ENCODE measurements at regions not wholly inside any gene's neighbourhood (a gene's known extent, or its start where the extent isn't known, plus 50 kb on each side); places are given as distances from the start of the nearest gene placed in this dataset.
A peak's percentile ranks its signal among the peaks of the same experiment; 100 is the strongest.
"Not testable (repeated sequence)": the region's sequence is repeated elsewhere in the genome, so short reads cannot be mapped to it uniquely, and the experiment has no call there.

DNA sequence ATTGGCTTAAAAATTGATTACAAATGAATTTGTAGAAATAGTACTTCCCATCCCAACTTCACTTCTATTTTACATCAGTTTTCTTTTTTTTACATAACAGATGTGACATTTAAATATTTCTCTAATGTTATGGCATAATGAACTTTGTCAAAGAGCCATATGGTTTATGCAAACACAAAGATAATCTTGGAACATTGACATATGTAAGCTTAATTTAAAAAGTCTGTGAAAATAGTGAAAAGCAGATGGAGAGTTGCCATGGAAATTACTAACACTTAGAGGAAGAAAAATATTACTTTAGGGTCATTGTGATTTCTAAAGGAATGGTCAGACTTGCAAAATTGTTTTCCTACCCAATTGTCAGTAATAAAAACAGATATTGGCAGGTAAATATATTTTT lies 232.4 kb downstream of the AEBP2 start:
- no peak for DNase-seq

DNA sequence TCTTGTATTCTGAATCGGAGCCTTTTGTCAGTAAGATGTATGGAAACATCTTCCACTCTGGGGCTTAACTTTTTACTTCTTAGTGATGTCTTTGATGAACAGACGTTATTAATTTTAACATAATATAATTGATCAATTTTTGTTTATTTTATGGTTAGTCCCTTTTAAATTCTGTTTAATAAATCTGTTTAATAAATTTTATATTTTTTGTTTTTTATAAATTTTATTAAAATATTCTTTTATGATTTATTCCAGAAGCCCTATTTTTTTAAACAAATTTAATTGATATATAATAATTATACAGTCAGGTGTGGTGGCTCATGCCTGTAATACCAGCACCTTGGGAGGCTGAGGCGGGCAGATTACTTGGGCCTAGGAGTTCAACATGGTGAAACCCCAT lies 235.1 kb downstream of the AEBP2 start:
- DNase-seq, result no peak

DNA sequence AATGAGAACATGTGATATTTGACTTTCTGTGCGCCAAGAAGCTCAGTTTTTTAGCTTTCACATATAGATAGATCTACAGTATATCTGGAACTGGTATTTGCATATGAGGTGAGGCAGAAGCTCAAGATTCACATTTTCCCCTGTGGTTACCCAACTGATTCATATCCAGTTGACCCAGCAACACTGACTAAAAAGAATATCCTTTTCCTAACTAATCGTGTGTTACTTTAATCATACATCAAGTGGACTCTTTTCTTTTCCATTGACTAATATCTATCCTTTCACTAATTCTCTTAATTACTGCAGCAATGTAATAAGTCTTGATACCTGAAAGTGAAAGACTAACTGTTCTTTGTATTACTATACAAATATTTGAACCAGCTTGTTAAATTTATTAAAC lies 236.1 kb downstream of the AEBP2 start:
- DNase-seq, result no peak

DNA sequence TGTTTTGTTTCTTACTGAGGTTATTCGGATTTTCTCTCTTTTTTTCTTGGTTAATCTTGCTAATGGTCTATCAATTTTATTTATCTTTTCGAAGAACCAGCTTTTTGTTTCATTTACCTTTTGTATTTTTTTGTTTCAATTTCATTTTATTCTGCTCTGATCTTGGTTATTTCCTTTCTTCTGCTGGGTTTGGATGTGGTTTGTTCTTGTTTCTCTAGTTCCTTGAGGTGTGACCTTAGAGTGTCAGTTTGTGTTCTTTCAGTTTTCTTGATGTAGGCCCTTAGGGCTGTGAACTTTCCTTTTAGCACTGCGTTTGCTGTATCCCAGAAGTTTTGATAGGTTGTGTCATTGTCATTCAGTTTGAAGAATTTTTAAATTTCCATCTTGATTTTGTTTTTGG lies 239.2 kb downstream of the AEBP2 start:
- DNase-seq, result not testable (repeated sequence)

DNA sequence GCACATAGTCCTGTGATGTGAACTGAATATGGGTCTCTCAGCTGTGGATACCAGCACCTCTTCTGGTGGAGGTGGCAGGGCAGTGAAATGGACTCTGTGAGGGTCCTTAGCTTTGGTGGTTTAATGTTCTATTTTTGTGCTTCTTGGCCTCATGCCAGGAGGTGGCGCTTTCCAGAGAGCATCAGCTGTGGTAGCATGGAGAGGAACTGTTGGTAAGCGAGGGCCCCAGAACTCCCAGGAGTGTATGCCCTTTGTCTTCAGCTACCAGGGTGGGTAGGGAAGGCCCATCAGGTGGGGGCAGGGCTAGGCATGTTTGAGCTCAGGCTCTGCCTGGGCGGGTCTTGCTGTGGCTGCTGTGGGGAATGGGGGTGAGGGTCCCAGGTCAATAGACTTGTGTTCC lies 241.7 kb downstream of the AEBP2 start:
- no peak for DNase-seq

DNA sequence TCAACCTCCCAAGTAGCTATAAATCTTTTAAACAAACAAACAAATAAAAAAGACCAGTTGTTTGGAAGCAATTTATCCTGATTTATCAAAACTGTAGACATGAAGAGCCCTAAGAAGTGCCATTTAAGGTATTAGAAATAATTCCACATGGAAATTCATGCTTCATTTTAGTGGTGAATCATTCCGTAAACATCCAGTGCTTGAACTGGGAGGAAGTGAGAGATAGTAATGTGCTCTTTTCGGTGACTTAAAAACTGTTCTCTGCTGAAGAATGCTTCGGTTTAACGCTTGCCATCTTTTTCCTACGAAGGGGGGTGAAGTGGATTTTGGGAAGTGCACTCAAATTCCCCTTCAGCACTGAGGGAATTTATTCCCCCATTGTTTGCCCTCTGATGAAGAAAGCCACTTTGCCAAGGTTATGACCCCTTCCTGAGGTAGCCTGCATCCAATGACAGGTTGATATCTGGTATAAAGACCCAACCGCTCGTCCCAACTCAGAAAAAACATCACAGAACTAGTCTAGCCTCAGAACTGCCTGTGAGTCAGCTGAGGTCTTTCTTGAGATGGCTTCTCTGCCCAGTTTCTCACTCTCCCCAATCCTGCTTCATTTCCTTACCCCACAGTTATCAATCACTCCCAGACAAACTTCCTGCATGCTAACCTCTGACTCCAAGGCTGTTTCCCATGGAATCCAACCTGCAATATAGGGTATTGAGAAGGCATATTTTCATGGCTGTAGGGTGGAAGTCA lies 244.1 kb downstream of the AEBP2 start:
- DNase-seq, result peak; percentile 90

DNA sequence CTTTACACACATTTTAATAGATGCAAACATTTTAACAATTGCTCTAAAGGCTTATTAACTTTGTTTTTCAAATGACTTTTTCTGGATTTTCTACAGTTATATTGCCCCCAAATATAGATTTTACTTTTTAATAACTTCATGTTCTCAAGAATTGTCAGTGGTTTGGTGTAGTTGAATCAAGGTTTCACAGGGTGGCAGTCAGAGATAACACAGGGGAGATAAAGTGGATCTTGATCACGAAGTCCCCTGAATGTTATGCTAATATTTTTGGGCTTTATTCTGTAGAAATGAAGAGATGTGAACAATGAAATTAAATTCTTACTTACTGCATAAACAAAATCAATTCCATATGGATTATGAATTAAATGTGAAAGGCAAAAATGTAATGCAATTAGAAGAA lies 248.1 kb downstream of the AEBP2 start:
- DNase-seq, result no peak

DNA sequence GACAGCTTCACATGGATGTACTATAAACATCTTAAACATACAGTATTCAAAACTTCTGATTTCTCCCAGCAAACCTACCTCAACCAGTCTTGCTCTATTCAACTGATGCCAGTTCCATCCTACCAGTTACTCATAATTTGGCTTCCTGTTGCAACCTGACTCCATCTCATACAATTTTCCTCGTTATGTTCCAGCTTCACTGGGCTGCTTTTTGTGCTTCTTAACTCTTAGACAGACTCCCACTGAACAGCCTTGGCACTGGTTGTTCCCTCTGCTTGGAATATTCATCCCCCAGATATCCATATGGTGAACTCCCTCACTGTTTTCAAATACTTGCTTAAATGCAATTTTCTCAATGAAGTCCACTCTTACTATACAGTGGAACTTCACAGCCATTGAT lies 249.2 kb downstream of the AEBP2 start:
- DNase-seq, result no peak

DNA sequence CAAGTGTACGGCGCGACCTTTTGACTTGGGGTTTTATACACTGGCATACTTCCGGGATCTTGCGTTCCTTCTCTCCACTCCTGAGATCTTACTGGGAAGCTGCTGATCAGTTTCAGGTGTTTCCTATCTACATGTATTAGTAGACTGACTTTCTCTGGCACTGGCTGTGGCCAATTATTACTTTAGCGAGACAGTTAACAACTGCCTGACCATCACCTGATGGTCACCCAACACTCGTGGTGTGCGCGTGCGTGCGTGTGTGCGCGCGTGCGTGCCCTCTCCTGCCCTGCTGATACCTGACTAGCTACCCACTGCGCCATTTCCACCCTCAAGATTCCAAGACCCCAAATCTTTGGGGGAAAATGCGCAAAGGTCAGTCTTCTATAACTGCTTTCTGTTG lies 249.9 kb downstream of the AEBP2 start:
- no peak for DNase-seq

DNA sequence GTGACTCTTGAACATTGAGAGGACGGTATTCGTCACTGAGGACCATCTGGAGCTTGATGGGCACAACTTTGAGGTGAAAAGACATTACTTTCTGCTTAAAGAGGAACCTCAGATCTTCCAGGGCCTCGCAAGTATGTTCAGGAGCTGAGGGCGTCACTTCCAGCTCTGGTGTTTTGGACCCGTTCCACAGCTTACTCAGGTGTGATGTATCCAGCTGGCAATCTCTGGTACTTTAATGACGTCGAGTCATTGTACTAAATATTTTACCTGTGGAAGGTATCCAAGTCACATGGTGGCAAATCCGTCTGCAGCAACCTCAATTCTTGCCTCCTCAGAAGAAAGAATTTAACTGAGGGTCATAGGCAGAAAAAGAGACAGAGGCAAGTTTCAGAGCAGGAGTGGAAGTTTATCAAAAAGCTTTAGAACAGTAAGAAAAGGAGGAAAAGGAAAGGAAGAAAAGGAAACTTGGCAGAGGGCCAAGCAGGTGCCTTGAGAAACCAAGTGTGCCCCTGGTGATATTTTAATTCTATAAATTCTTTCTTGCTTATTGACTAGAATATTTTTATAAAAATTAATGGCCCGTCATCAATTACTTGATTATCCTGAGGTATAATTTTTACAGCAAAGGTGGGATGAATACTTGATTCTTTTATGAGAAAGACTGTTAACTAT lies 250.6 kb downstream of the AEBP2 start:
- no peak for DNase-seq

DNA sequence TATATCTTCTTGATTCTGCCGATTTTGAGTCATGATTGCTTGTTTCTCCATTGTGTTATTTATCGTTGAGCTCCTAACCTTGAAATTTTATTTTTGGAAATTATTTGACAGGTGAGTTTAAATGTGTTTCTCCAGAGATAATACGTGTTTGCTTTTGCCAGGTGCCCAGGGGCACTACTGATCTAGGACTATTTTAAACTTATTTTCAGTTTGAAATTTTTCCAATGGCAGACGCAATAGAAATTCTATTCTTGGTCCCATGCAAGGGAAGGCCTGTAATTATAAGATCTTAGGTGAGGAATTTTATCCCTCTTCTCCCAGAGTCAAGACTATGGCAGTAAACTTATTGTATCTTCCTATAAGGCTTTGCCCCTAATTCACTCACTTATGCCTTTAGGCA lies 252.8 kb downstream of the AEBP2 start:
- no peak for DNase-seq

DNA sequence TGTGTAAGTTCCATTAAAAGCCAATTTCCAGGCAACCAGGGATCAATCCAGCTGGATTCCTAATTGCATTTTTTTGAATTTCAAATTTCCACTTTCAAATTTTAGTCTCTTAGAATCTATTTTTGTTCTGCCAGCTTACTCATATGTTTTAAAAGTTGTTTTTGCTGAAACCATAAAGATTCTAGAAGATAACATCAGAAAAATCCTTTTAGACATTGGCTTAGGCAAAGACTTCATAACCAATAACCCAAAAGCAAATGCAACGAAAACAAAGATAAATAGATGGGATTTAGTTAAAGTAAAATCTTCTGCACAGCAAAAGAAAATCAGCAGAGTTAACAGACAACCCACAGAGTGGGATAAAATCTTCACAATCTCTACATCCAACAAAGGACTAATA lies 253.3 kb downstream of the AEBP2 start:
- no peak for DNase-seq

DNA sequence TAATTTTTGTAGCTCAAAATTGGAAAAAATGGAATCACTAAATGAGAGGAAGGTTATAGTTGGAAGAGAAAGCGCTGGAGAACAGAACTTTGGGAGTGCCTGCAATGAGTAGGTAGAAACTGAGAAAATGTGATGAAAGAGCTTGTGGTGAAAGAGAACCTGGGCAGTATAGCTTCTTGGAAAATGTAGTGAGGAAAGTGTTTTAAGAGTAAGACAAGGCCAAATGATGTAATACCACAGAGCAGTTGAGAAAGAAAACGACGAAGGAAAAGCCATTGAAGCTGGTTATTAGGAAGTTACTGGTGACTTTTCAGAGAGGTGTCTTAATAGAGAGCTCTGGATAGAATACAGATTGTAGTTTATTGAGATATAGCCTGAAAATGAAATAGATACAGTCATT lies 255.3 kb downstream of the AEBP2 start:
- DNase-seq, result no peak

DNA sequence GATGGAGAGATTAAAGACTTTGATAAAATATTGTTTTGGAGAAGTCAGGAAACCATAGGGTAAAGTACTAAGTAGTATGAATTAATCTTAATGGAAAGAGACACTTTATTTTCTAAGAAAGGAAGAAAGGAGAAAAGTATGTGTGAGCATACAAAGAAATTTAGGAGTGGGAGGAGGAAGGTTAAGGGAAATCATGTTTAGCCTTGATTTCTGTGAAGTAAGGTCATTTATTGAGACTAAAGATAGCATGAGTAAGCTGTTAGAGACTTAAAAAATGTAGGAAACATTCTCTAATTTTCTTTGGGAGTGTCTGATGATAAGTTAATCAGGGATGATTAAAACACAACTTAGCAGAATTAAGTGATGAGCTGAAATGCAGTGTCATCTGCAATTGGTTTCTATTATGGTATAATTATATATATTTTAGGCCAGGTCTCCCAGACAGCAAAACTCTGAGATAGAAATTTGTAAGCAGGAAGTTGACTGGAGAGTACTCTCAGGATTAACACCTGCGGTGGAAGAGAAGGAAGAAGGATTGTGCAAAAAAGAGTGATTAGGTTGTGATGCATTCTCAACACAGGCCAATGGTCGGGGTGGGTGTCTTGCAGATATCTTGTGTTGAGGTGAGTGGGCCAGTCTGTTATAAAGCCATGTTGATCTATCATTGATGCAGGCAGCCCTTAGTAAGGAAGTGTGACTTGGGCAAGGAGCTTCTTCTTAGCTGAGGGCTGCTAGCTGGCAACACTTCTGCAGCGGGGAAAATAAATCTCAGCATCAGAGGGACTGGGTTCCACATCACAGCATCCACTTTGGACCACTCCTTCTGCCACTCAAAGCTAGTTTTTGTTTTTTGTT lies 256.2 kb downstream of the AEBP2 start:
- DNase-seq, result peak; percentile 50

DNA sequence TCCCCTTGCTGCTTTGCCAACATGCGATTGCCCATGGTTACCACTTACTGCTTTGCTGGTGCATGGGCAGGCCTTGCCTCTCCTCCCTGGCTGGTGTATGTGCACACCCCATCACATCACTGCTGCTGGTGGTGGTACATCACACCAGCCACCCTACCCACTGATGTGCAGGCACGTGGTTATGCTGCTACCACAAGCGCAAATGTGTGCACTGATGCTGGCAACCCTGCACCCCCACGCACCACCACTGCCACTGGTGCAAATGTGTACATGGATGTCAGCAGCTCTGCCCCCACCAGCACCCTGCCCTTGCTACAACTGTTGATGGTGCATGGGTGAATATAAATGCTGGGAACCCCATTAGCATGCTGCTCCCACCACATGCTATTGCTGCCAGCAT lies 261.7 kb downstream of the AEBP2 start:
- DNase-seq, result no peak

DNA sequence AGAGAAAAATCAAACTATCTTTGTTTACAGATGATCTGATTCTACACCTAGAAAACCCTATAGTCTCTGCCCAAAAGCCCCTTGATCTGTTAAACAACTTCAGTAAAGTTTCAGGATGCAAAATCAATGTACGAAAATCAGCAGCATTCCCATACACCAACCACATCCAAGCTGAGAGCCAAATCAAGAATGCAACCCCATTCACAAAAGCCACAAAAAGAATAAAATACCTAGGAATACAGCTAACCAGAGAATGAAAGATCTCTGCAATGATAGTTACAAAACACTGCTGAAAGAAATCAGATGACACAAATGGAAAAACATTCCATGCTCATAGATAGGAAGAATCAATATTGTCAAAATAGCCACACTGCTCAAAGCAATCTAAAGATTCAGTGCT lies 265.7 kb downstream of the AEBP2 start:
- DNase-seq, result peak; percentile 39

DNA sequence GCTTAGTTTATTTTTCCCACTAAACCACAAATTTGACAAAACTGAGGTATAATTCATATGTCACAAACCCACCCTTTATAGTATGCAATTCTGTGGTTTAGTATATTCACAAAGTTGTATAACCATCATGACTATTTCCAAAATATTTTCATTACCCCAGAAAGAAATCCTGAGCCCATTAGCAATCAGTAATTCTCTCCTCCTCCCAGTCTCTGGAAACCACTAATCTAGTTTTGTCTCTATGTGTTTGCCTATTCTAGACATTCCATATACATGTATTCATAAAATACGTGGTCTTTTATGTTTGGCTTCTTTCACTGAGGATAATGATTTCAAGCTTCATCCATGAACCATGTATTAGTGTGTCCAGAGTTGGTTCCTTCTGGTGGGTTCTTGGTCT lies 267.6 kb downstream of the AEBP2 start:
- peak; percentile 87 for DNase-seq

DNA sequence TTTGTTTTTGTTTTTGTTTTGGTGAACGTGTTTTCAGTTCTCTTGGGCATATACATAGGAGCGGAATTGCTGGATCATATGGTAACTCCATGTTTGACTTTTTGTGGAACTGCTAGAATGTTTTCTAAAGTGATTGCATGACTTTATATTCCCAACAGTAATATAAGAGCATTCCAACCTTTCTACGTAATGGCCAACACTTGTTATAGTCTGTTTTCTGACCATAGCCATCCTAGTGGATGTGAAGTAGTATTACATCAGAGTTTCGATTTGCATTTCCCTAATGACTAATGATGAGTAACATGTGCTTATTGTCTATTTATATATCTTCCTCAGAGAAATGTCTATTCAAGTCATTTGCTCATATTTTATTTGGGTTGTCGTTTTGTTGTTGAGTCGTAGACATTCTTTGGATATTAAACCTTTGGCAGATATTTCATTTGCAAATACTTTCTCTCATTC lies 268.7 kb downstream of the AEBP2 start:
- DNase-seq, result peak; percentile 88

DNA sequence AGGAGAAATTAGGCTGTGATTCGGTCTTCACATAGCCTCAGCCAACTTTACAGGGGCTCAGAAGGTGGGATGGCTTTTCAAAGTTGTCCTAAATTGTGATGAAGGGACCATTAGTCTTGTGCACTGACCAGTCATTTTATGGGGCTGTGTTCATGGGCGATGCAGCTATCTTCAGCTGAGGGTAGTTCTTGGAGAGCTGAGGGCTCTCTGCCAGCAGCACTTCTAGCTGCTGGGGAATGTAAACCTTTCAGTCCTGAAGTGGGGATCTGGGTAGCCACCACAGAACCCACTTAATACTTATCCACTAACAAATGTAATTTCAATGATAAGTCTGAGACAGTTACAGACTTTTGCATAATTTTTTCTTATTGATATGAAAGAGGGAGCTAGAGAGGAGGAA lies 270.6 kb downstream of the AEBP2 start:
- no peak for DNase-seq

DNA sequence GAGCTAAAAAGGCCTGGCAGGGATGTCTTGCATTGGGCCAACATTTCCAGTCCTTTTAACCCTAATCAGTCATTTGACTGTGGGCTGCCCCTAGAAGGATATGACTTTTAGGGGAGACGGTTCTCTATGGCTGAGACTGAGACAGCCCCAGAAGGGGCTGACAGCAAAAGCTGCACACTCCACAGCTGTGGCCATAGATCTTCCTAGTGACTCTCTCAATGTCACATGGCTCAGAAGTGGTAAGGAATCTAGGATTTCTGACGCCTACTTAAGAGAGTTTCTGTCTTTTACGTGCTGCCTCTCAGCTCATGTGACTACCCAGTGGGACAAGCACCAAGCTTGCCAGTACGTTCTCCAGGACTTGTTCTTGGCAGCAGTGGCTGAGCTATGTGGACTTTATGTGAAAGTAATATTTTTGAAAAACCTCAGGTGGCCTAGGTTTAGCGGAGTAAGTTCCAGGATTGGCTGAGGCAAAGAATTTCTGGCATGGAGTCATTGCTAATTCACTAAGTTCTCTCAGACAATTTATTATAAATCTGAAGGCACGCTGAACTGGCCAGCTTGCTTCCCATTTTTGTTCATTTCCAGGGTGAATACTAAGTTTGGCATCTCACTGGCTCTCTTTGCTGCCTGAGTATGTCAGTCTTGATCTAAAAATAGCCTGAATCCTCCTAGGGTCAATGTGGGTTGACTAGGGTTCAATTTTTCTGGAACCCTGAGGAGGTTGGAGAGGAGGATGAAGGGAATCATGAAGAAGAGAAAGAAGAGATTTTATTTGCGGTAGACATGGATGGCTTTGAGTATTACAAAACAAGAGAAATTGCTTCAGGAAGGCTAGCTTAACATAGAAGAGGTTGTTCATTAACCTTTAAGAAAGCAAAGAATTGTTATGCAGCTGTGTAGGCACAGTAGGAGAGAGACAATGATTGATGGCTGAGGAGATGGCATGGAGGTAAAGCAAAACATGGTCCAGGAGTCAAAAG lies 271.8 kb downstream of the AEBP2 start:
- peak; percentile 20 for DNase-seq

DNA sequence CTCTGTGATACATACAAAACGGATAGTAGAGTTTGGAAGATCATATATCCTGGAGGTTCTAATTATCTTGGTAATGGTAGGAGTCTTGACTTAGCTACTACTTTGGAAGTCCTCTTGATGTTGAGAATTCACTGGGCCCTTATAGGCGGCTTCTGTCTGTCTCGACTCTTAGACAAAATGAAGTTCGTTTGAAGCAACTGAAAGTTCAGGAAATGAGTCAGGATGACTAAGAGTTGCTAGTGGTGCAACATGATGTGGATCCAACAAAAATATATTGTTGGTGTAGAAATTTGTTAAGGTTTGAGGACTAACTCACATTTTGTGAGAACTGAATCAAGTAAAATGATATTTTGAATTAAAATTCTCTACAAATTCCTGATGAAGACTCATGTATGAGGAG lies 272.7 kb downstream of the AEBP2 start:
- peak; percentile 94 for DNase-seq

DNA sequence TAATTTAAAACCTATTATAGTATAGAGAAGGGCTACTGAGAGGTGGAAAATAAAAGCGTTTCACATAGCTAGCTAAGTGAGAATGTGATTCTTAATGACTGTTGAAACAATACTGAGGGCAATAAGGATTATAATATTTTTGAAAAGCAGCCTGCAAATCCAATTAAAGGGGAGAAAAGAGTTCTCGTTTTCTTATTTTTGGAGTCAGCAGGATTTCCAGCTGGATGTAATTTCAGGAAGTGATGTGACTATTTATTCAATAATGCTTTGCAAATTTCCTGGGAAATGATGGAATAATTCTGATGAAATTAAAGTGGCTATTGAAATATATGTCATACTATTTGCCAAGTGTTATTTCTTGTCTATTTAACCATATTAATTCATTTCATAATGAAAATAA lies 279.1 kb downstream of the AEBP2 start:
- no peak for DNase-seq

Measured in fibroblast of skin of back (primary cell).